ENCODE measurements at regions not wholly inside any gene's neighbourhood (a gene's known extent, or its start where the extent isn't known, plus 50 kb on each side); places are given as distances from the start of the nearest gene placed in this dataset.

- DNase-seq (ENCODE audit: low read depth, low spot score) (no peak), FAIRE-seq (no peak)
- POLR2A ChIA-PET, result no interaction called here
- no TSS peak for BruUV-seq (replicated peaks)
- H3K79me2 ChIP-seq (ENCODE audit: control insufficient read depth, insufficient read depth, low read length), result no peaks in the 10 kb centered on the region
- no peak overlapping the region for H3K4me3 ChIP-seq (replicated peaks in 1 of 3; ENCODE audit: insufficient read depth in 1 of 3, low read depth in 1 of 3, low read length in 3 of 3)
- no peak for TF ChIP-seq MYC (IDR thresholded peaks at IDR 0.05; ENCODE audit: low read depth, low read length)
- no peak for TF ChIP-seq POLR2A (IDR thresholded peaks at IDR 0.05; ENCODE audit: low read depth, low read length)
- H3K9ac ChIP-seq (replicated peaks; ENCODE audit: extremely low read depth, insufficient read depth, low read length), result no peak overlapping the region
- CTCF ChIA-PET, result no interaction called here
- H4K20me1 ChIP-seq (replicated peaks; ENCODE audit: control insufficient read depth, extremely low read depth, insufficient read depth, low read length), result no peaks in the 10 kb centered on the region
- no peaks in the 10 kb centered on the region for H3K9me3 ChIP-seq (replicated peaks; ENCODE audit: control insufficient read depth, insufficient read depth, low read length)
- no peak overlapping the region for H3K4me2 ChIP-seq (ENCODE audit: insufficient read depth, low read length)
- intact Hi-C loops (cut with micrococcal nuclease) (no loop called here), dilution Hi-C loops (cut with MboI; ENCODE audit: extremely low pct_ligation_motif_present, low sequenced_read_pairs) (no loop called here)
- H3K4me1 ChIP-seq (ENCODE audit: control insufficient read depth, extremely low read depth, insufficient read depth, low read length), result no peaks in the 10 kb centered on the region
- H3K27ac ChIP-seq (ENCODE audit: insufficient read depth, low read depth, low read length), result no peak overlapping the region
- H3K9me1 ChIP-seq (replicated peaks; ENCODE audit: control insufficient read depth, extremely low read depth, insufficient read depth, low read length), result no peaks in the 10 kb centered on the region
- no peaks in the 10 kb centered on the region for H3K36me3 ChIP-seq (ENCODE audit: control insufficient read depth in 2 of 2, extremely low read depth in 1 of 2, insufficient read depth in 2 of 2, low read length in 2 of 2)
- H2AFZ ChIP-seq (ENCODE audit: low read depth, low read length), result no peak overlapping the region
- H3K27me3 ChIP-seq (ENCODE audit: control insufficient read depth in 2 of 2, insufficient read depth in 2 of 2, low read length in 2 of 2), result no peaks in the 10 kb centered on the region
These were observed 1701.5 kb upstream of the FLRT2 start for GRCh38 chr14:83828406-83828805.

- Histone ChIP-seq H3K9me3 (replicated peaks; ENCODE audit: control insufficient read depth, insufficient read depth, low read length) (no peaks in the 10 kb centered on the region), H2AFZ (ENCODE audit: low read depth, low read length) (no peak overlapping the region), H3K9me1 (replicated peaks; ENCODE audit: control insufficient read depth, extremely low read depth, insufficient read depth, low read length) (no peaks in the 10 kb centered on the region), H3K79me2 (ENCODE audit: control insufficient read depth, insufficient read depth, low read length) (no peaks in the 10 kb centered on the region), H3K27me3 (ENCODE audit: control insufficient read depth in 2 of 2, insufficient read depth in 2 of 2, low read length in 2 of 2) (no peaks in the 10 kb centered on the region), H4K20me1 (replicated peaks; ENCODE audit: control insufficient read depth, extremely low read depth, insufficient read depth, low read length) (no peaks in the 10 kb centered on the region), H3K9ac (replicated peaks; ENCODE audit: extremely low read depth, insufficient read depth, low read length) (no peak overlapping the region), H3K36me3 (ENCODE audit: control insufficient read depth in 2 of 2, extremely low read depth in 1 of 2, insufficient read depth in 2 of 2, low read length in 2 of 2) (no peaks in the 10 kb centered on the region), H3K4me3 (replicated peaks in 1 of 3; ENCODE audit: insufficient read depth in 1 of 3, low read depth in 1 of 3, low read length in 3 of 3) (no peak overlapping the region), H3K4me2 (ENCODE audit: insufficient read depth, low read length) (no peak overlapping the region), H3K4me1 (ENCODE audit: control insufficient read depth, extremely low read depth, insufficient read depth, low read length) (no peaks in the 10 kb centered on the region), H3K27ac (ENCODE audit: insufficient read depth, low read depth, low read length) (no peak overlapping the region)
- DNase-seq (ENCODE audit: low read depth, low spot score) (no peak), FAIRE-seq (no peak)
- CTCF ChIA-PET, result no interaction called here
- no TSS peak for BruUV-seq (replicated peaks)
- TF ChIP-seq GATA2 (IDR thresholded peaks at IDR 0.05; ENCODE audit: insufficient read depth, insufficient read length, low read depth, low read length) (no peak), FOS (IDR thresholded peaks at IDR 0.05; ENCODE audit: borderline replicate concordance, insufficient read depth, low read length) (no peak), JUN (IDR thresholded peaks at IDR 0.05; ENCODE audit: borderline replicate concordance, insufficient read depth, insufficient read length, low read depth) (no peak), EZH2 (IDR thresholded peaks at IDR 0.05; ENCODE audit: borderline replicate concordance, low read depth, low read length, severe bottlenecking) (no peak), MYC (IDR thresholded peaks at IDR 0.05; ENCODE audit: low read depth, low read length) (no peak), POLR2AphosphoS5 (IDR thresholded peaks at IDR 0.05; ENCODE audit: insufficient read depth, low read depth, low read length) (no peak), CTCF (IDR thresholded peaks at IDR 0.05; ENCODE audit: extremely low read depth in 1 of 2, insufficient read depth in 1 of 2, low read depth in 1 of 2, low read length in 2 of 2) (no peak), POLR2A (IDR thresholded peaks at IDR 0.05; ENCODE audit: low read depth, low read length) (no peak), MAX (IDR thresholded peaks at IDR 0.05; ENCODE audit: insufficient read depth, insufficient read length) (no peak)
- POLR2A ChIA-PET, result no interaction called here
- dilution Hi-C loops (cut with MboI; ENCODE audit: extremely low pct_ligation_motif_present, low sequenced_read_pairs), result no loop called here
- intact Hi-C loops (cut with micrococcal nuclease), result no loop called here
These were observed 1699.6 kb upstream of the FLRT2 start for GRCh38 chr14:83830316-83830715.
